NCI-H128 (cell line): ENCODE measurements at regions not wholly inside any gene's neighbourhood (a gene's known extent, or its start where the extent isn't known, plus 50 kb on each side); places are given as distances from the start of the nearest gene placed in this dataset.
"Not testable (repeated sequence)": the region's sequence is repeated elsewhere in the genome, so short reads cannot be mapped to it uniquely, and the experiment has no call there.

Experiments used
- DNase-seq: peaks from one replicate; lab custom pipeline; 2025; ENCODE audit not compliant: unreplicated experiment; lab: John Stamatoyannopoulos, UW

DNA sequence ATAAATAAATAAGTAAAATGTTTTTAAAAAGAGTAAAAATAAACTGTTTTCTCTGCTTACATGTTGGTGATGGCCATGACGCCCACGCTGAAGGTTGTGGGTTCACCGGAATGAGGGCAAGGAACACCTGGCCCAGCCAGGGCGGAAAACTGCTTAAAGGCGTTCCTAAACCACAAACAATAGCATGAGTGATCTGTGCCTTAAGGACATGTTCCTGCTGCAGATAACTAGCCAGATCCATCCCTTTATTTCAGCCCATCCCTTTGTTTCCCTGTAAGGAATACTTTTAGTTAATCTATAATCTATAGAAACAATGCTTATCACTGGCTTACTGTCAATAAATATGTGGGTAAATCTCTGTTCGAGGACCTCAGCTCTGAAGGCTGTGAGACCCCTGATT, 63.3 kb upstream of the CEP78 start:
- DNase-seq: not testable (repeated sequence)

DNA sequence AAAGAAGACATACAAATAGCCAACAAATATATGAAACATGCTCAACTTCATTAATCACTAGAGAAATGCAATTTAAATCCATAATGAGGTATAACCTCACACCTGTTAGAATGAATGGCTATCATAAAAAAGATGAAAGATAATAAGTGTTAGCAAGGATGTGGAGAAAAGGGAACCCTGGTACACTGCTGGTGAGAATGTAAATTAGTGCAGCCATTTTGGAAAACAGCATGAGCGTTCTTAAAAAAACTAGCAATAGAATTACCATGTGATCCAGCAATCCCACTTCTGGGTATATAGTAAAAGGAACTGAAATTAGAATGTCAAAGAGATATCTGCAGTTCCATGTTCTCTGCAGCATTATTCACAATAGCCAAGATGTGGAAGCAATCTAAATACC, 64.2 kb upstream of the CEP78 start:
- no peak for DNase-seq

DNA sequence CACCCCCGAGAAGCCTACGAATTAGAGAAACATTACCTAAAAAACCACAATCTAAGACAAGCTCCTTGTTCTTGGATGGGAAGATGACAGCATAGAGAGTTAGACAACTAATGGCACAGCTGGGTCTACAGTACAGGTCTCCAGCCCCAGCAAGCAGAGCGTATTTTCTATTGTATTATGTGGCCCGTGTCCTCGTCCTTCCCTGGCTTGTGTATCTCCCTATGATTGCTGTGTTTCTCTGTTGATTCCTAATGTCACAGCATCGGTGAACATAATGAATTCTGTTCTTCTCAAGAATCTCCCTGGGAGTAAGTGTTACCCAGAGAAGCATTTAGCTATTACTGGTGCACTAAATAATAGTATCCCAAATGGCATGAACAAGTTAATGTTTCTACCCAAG, 66.8 kb upstream of the CEP78 start:
- no peak for DNase-seq

DNA sequence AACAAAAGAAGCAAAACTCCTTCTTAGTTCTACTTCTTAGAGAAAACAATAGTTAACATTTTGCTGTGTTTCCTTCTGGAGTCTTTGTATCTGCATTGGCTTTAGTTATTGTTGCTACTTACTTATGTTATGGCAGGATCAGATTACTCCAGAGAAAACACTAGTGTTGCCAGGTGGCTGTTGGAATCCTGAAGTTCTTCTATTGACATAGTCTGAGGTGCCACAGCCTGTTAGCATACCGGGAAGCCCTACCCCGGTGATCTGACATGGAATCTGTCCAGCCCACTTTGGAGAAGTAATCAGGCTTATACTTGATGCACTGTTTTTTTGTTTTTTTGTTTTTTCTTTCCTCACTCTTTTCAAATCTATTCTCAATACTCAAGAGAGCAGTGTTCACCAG, 68.5 kb upstream of the CEP78 start:
- no peak for DNase-seq

DNA sequence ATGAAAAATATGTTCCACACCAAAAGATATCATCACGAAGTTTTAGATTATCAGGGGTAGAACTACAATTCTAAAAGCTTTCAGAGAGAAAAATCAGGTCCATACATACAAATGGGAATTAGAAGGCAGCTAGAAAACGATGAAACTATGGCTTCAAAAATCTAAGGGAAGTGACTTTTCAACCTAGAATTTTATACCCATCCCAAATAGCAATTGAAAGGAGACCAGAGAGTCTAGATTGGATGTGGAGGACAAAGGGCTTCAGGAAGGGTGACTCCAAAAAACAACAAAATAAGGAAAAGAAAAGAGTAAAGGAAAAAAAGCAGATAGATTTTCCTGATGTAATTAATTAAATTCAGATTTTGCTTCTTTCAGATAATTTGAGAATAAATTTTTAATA, 72.0 kb upstream of the CEP78 start:
- DNase-seq: no peak

DNA sequence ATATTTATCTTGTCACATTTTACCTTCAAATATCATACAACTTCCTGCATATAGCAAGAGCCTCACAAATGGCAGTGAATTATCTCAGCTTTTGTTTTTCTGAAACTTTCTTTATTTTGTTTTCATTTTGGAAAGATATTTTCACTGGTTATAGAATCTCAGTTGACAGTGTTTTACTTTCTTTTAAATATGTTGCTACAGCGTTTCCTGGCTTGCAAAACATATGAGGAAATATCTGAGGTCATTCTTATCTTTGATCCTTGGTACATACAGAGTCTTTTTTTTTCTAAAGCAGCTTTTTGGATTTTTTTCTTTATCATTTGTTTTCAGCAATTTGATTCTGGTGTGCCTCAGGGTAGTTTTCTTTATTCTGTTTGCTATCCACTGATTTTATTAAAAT, 77.6 kb upstream of the CEP78 start:
- DNase-seq: no peak

DNA sequence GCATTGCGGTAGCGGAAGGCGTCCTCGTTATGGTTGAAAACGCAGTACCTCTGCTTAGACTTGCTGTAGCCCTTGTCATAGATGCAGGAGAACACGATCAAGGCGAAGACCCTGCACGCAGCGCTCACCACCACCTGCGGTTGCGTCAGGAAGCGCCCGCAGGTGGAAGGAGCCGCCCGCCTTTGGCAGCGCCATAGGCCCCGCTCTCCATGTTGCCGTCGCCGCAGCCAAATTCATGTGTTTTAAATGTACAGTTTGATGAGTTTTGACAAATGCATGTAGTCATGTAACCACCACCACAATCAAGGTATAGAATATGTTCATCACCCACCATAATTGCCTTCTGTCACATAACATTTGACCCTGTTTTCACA, 84.9 kb upstream of the CEP78 start:
- DNase-seq: no peak

DNA sequence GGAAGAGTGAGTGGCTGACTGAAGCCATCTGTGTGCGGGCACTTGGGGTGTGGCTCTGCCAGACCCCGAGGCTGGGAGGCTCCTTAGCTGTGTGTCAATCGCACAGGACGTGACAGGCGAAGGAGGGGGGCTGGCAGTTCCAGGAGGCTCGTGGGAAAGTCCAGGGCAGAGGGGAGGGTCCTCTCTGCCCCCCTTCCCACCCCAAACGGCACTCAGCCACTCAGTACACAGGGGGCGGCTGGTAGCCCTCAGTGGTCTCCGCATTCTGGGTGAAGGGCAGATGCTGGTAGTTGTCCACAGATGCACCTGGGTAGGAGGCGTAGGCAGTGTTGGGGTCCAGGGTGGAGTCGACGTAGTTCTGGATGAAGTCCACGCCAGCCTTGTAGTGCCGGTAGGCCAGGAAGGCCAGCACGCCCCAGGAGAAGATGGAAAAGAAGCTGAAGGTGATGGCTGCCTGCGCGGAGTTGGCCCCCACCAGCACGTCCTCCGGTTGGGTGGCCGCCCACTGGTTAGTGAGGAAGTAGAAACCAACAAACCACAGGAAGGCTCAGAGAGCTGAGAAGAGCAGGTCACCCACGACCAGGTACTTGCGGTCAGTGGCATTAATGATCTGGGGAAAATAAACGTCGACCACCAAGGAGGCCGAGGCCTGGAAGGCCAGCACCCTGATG, 85.4 kb upstream of the CEP78 start:
- DNase-seq: no peak

DNA sequence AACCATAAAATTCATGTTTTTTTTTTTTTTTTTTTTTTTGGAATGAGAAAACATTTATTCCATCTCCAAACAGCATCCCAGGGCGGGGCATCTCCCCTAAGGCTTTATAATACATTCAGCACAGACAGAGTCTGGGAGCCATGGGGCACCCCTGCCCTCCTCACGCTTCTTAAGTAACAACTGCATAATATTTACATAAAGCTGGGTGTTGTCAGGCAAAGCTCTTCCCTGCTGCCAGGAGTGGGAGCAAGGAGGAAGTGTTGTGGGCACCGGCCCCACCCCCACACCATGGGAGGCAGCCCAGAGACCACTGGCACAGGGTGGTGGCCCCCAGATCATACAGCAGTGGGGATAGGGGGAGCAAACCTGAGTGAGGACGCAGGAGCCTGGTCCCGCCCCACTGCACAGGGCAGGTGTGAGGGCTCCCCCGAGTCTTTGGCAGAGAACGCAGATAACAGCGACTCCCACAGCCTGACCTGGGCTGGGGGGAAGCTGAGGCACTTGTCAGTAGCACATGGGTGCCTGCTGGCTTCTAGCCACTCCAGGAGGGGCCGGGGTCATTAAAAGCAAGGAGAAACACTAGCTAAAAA, 86.1 kb upstream of the CEP78 start:
- no peak for DNase-seq

DNA sequence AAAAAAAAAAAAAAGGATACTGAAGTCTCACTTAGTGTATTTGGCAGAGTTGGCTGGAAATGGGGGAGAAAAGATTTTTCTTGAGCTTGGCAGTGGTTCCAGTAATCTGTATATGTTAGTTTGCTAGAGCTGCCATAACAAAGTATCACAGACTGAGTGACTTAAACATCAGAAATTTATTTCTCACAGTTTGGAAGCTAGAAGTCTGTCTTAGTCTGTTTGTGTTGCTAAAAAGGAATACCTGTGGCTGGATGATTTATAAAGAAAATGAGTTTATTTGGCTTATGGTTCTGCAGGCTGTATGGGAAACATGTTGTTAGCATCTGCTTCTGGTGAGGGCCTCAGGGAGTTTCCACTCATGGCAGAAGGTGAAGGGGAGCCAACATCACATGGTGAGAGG, 89.6 kb upstream of the CEP78 start:
- DNase-seq: no peak

DNA sequence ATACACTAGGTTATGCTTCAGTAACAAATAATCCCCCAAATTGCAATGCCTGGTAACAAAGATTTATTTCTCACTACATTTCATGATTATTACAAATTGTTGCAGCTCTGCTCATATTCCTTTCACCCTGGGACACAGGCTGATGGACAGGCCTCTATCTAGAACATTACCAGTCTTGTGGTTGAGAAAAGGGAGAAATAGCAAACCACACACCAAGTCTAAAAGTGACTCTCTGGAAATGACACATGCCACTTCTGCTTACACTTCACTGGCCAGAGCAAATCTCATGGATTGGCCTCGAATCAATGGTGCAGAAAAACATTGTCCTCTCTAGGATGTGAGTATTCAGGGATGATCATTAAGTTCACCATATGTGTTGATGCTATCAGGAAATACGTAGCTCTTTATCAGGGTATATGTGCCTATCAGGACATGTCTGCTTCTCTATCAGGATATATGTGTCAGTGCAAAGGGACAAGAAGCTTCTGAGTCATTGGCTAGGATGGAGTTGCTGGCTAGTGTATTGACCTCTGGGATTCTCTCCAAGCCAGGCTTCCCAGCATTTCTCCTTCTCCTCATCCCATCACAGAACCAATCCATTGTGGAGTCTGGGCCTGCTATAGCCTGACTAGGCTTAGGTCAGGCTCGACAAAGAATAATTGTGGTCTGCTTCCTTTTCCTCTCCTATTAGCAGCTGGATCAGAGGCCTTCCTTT, 91.1 kb upstream of the CEP78 start:
- no peak for DNase-seq

DNA sequence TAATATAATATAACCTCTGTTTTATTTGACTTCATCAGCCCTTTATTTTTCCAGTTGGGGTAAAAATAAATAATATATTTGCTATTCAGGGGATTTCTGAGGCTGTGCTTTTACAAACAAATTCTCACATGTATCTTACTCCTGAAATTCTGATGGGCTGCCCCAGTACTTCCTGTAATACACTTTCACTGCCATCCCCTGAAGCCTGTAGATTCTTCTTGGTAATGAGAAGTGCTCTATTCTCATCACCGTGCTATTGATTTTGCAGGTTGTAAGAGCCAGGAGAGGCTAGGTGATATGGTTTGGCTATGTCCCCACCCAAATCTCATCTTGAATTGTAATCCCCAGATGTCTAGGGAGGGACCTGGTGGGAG, 91.9 kb upstream of the CEP78 start:
- DNase-seq: no peak

DNA sequence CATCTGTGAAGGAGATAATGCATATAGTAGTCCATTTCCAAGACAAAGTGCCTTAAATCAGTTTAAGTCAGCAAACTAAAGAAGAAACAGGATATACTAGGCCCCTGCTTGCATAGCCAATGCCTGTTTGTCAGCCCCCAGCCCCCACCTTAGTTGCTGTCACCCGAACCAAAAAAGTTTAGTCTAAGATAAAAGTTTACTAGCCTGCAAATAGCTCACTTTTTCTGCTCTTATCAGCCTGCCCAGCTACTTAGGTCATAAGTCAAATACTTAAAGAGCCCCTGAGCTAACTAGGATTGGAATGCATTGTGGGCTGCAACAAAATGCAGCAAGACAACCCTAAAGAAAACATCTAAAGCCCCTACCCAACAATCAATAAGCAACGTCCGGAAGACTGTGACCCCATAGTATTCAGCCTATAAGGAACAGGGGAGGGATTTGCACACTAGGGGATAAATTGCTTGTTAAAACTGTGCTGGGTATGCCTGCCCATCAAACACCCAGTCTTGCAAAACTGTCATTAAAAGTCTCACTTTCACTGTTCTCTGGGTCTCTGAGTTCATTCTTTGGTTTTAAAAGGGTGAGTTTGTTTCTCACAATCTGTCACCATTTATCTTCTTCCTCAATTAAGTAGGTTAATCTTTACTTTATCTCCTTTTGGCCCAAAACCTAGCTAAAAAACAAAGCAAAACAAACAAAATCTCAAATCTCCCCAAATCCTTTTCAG, 92.4 kb upstream of the CEP78 start:
- no peak for DNase-seq

DNA sequence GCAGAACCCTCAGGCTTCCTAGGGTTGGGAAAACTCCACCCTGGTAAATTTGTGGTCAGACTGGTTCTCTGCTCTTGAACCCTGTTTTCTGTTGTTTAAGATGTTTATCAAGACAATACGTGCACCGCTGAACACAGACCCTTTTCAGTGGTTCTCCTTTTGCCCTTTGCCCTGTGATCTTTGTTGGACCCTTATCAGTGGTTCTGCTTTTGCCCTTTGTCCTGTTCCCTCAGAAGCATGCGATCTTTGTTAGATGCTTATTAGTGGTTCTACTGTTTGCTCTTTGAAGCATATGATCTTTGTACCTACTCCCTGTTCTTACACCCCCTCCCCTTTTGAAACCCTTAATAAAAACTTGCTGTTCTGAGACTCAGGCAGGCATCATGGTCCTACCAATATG, 93.6 kb upstream of the CEP78 start:
- DNase-seq: not testable (repeated sequence)

DNA sequence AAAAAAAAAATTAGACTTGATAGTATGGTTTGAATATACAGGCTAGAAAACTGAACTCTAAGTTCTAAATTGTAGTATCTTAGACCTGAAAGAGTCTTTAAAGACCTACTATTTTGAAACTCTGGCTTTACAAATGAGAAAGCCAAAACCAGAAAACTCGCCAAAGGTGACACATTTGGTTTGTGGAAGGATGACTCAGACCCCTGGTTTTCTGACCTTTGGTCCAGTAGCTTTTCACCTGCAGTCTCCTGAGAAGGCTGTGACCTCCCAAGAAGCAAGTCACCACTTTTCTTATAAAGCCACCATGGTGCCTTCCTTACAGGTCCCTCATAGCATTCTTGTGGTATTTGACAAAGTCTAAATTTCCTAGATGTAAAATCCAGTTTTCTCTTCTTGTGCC, 102.1 kb upstream of the CEP78 start:
- DNase-seq: no peak

DNA sequence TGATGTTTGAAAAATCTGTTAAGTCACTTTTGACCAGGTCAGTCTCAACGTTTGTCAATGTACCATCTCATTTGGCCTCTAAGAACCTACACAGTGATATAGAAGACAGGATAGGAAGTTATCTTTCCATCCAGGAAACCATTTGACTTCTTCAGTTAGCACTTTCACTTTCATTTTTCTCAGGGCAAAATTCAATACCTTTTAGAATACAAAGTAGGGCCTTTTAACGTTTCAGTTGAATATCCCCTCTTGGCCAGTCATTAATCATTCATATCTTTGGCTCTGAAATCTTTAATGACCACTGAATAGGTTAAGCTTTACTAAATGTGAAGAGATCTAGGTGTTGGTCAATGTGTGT, 101.1 kb upstream of the GNAQ start:
- DNase-seq: no peak

DNA sequence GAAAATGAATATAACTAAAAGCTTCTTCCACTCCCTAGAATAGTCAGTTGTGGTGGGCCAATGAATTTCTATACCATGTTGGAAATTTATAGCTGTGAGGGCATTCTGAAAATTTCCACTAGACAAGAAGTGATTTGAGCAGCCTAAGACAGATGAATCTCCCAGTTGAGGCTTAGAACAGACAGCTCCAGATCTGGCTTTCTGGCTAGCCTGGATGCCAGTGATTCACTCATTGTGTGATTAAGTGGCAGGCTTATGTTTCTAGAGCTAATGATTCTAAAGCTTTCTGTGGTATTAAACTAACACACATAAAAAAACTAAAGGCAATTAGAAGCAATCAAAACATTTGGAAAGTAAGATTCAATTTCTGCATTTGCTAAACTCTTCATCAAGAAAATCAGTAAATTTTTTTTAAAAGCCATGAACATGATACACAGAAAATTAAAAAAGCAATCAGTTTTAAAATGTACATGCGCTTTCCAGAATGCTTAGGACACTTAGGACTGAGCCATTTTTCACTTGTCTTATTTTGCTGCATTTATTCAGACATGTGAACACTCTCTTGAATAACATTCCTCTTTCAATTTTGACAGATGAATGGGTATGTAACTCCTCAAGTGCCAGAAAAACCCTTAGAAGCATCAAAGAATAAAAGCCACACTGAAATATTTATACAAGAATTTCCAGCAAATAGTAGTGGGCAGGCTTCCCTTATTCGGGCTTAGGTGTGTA, 100.5 kb upstream of the GNAQ start:
- no peak for DNase-seq

DNA sequence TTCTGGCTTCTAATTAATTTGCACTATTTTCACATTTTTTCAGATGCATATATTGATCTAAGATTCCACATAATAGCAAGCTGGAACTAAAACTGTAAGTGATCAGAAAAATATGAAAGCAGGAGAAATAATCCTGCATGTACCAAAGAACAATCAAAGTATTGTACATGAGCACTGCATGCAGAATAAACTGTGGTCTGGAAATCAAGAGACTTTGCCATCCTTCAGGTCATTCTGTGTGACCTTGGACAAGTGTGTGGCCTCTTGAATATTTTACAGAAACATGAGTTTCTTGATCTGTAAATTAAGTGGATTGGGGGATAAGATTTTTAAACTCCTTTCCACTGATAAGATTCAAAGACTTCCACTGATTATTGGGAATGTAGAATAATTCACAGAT, 99.2 kb upstream of the GNAQ start:
- no peak for DNase-seq

DNA sequence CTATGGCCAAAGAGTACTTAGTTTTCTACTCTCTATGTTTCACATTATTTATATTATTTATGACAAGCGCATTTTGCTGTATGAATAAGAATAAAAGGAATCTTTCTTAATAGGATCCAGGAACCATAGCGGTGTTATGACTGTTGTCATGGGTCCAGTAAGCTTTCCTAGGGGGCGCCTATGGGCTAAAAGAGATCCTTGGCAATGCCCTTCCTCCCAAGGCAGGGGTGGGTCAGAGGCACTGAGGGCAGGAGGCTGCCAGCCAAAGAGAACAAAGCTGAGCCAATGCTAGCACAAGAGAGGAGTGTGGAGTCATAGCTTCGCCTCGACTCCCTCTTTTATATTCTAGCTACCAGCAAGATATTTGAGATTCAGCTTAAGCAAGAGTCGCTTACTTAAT, 98.4 kb upstream of the GNAQ start:
- DNase-seq: no peak

DNA sequence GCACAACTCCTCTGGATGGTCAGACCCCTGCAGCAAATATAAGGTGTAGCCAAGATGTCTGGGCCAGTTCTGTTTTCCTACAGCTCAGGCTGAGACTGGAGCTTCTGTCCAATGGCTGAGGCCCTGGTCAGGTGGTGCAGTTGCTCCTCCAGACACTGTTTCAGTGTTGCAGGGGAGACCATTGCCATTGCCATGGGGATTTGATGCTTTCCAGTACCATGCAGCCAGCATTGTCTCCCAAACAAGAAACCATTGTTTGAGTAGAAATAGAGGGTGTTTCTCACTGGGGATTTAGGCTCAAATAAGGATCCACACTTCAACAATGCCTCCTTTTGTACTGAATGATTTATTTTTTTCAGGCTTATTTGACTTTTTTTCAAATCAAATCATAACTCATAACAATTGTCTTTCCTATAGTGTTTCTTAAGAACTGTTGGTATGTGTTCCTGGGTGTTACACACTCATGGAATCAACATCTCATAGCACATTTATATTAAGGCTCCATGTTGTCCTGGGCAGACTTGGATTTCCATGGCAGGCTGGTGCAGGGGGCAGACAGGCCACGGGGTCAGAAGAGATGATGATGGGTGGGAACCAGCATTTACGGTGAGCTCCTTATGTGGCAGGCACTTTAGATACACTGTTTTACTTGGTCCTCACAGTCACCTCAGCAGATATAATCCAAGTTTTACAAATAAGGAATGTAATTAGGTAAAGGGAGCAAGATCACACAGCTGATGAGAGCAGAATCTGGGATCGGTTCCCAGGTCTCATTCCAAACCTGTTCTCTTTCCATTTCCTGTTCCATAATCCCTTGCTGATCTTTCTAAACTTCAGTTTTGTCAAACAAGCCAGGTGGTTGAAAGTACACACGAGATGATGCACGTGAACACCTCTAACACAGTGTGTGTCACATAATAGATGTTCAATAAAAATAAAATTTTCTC, 95.9 kb upstream of the GNAQ start:
- no peak for DNase-seq
